ENCODE measurements at regions not wholly inside any gene's neighbourhood (a gene's known extent, or its start where the extent isn't known, plus 50 kb on each side); places are given as distances from the start of the nearest gene placed in this dataset.

DNA sequence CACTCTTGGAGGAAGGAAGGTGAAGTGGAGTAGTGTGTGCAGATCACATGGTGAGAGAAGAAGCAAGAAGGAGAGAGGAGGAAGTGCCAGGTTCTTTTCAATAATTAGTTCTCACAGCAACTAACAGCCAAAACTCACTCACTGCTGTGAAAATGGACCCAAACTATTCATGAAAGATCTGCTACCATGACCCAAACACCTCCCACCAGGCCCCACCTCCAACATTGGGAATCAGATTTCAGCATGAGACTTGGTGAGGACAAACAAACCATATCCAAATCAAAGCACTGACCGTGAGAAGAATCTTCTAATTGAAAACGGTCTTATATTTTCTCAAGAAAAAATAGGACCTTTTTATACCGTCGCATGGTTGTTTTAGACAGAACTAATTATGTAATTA is 468.7 kb upstream of the TYRP1 start:
- Histone ChIP-seq H3K9me3 (no peaks in the 10 kb centered on the region), H3K4me3 (no peak overlapping the region), H3K4me1 (no peaks in the 10 kb centered on the region), H3K27ac (no peak overlapping the region), H3K27me3 (no peaks in the 10 kb centered on the region), H3K36me3 (no peaks in the 10 kb centered on the region)
- 69% methylated on average over 4 of the region's 4 CpGs for WGBS
- no peak for DNase-seq (ENCODE audit: low spot score in 2 of 2)
- TF ChIP-seq, protein P1, sequence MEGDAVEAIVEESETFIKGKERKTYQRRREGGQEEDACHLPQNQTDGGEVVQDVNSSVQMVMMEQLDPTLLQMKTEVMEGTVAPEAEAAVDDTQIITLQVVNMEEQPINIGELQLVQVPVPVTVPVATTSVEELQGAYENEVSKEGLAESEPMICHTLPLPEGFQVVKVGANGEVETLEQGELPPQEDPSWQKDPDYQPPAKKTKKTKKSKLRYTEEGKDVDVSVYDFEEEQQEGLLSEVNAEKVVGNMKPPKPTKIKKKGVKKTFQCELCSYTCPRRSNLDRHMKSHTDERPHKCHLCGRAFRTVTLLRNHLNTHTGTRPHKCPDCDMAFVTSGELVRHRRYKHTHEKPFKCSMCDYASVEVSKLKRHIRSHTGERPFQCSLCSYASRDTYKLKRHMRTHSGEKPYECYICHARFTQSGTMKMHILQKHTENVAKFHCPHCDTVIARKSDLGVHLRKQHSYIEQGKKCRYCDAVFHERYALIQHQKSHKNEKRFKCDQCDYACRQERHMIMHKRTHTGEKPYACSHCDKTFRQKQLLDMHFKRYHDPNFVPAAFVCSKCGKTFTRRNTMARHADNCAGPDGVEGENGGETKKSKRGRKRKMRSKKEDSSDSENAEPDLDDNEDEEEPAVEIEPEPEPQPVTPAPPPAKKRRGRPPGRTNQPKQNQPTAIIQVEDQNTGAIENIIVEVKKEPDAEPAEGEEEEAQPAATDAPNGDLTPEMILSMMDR (IDR thresholded peaks at IDR 0.05), result no peak
- TF ChIP-seq POLR2A (IDR thresholded peaks at IDR 0.05) (no peak), EP300 (IDR thresholded peaks at IDR 0.05) (no peak), POLR2AphosphoS5 (IDR thresholded peaks at IDR 0.05) (no peak)

DNA sequence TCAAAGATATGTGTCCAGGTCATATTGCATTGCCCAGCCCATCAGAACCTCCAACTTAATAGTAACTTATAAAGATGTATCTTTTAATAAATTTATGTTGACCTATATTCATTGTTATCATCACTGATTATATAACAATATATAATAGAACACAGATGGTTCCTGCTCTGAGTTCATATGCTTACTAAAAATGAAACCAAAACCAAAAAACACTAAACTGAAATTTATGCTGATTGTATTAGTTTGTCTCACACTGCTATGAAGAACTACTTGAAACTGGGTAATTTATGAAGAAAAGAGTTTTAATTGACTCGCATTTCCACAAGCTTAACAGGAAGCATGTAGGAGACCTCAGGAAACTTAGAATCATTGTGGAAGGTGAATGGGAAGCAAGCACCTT is 462.5 kb upstream of the TYRP1 start:
- Histone ChIP-seq H3K9me3 (peaks cover 5% of the 10 kb centered on the region), H3K27me3 (no peaks in the 10 kb centered on the region), H3K4me1 (no peaks in the 10 kb centered on the region), H3K27ac (no peak overlapping the region), H3K4me3 (no peak overlapping the region), H3K36me3 (no peaks in the 10 kb centered on the region)
- DNase-seq (ENCODE audit: low spot score in 2 of 2), result no peak
- TF ChIP-seq, protein P1 (IDR thresholded peaks at IDR 0.05), result no peak
- TF ChIP-seq POLR2AphosphoS5 (IDR thresholded peaks at IDR 0.05), result no peak
- no peak for TF ChIP-seq POLR2A (IDR thresholded peaks at IDR 0.05)
- no peak for TF ChIP-seq EP300 (IDR thresholded peaks at IDR 0.05)
- WGBS, result 64% methylated on average over 1 of the region's 1 CpG

- no peak overlapping the region for H3K4me3 ChIP-seq
Observed at GRCh38 chr9:12231832-12232231, 461.4 kb upstream of the TYRP1 start.

DNA sequence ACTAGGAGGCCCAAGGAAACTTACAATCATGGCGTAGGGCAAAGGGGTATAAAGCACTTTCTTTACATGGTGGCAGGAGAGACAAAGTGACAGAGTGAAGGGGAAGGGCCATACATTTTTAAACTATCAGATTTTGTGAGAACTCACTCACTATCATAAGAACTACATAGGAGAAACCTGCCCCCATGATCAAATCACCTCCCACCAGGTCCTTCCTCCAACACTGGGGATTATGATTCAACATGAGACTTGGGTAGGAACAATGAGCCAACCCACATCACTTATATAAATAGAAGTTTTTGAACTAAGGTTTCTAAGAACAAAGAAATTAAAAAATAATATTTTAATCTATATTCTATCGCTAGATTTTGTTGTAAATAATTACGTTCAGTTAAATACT is 460.3 kb upstream of the TYRP1 start:
- Histone ChIP-seq H3K4me3 (no peak overlapping the region), H3K9me3 (peaks cover 5% of the 10 kb centered on the region), H3K36me3 (no peaks in the 10 kb centered on the region), H3K4me1 (no peaks in the 10 kb centered on the region), H3K27me3 (no peaks in the 10 kb centered on the region), H3K27ac (no peak overlapping the region)
- WGBS, result 89% methylated on average over 3 of the region's 3 CpGs
- TF ChIP-seq POLR2AphosphoS5 (IDR thresholded peaks at IDR 0.05) (no peak), EP300 (IDR thresholded peaks at IDR 0.05) (no peak), POLR2A (IDR thresholded peaks at IDR 0.05) (no peak)
- TF ChIP-seq, protein P1 (IDR thresholded peaks at IDR 0.05), result no peak
- DNase-seq (ENCODE audit: low spot score in 2 of 2), result no peak

More at GRCh38 chr9:12231832-12232231, 461.4 kb upstream of the TYRP1 start:
- no peaks in the 10 kb centered on the region for H3K4me1 ChIP-seq
- no peak for DNase-seq (ENCODE audit: low spot score in 2 of 2)
- H3K27me3 ChIP-seq, result no peaks in the 10 kb centered on the region
- no peak overlapping the region for H3K27ac ChIP-seq
- TF ChIP-seq, protein P1 (IDR thresholded peaks at IDR 0.05), result no peak
- TF ChIP-seq POLR2AphosphoS5 (IDR thresholded peaks at IDR 0.05) (no peak), EP300 (IDR thresholded peaks at IDR 0.05) (no peak), POLR2A (IDR thresholded peaks at IDR 0.05) (no peak)
- no peaks in the 10 kb centered on the region for H3K36me3 ChIP-seq
- H3K9me3 ChIP-seq, result peaks cover 5% of the 10 kb centered on the region

DNA sequence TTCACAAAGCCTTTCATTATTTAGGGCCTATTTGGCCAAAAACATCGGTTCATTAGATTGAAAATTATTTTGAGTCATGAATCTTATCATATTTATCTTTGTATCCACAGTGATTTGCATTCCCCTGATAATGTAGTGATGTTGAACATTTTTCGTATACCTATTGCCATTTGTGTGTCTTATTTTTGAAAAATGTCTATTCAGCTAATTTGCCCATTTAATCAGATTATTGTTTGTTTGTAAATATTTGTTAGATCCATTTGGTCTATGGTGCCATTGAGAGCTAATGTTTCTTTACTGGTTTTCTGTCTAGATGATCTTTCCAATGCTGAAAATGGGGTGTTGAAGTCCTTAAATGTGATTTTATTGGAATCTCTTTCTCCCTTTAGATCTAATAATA is 439.2 kb upstream of the TYRP1 start:
- DNase-seq (ENCODE audit: low spot score in 2 of 2), result no peak
- WGBS, result 28% methylated on average over 2 of the region's 2 CpGs
- Histone ChIP-seq H3K27ac (no peak overlapping the region), H3K27me3 (no peaks in the 10 kb centered on the region), H3K4me3 (no peak overlapping the region), H3K36me3 (no peaks in the 10 kb centered on the region), H3K4me1 (no peaks in the 10 kb centered on the region), H3K9me3 (no peaks in the 10 kb centered on the region)
- TF ChIP-seq EP300 (IDR thresholded peaks at IDR 0.05) (no peak), POLR2AphosphoS5 (IDR thresholded peaks at IDR 0.05) (no peak), POLR2A (IDR thresholded peaks at IDR 0.05) (no peak)
- TF ChIP-seq, protein P1 (IDR thresholded peaks at IDR 0.05), result no peak

Data from suprapubic skin (tissue), 4 donors.